ENCODE measurements at regions not wholly inside any gene's neighbourhood (a gene's known extent, or its start where the extent isn't known, plus 50 kb on each side); places are given as distances from the start of the nearest gene placed in this dataset.

GRCh38 chrX:39313146-39313545 lies 511.9 kb downstream of the MID1IP1 start:
- intact Hi-C loops (cut with micrococcal nuclease) (no loop called here), in situ Hi-C loops (cut with MboI) (no loop called here)
- no peak for FAIRE-seq
- Histone ChIP-seq H3K36me3 (ENCODE audit: control insufficient read depth, insufficient read depth, low read length) (no peaks in the 10 kb centered on the region), H3K27ac (ENCODE audit: extremely low read depth, low read depth, low read length) (no peak overlapping the region), H3K9me3 (replicated peaks; ENCODE audit: control insufficient read depth, insufficient read depth, low read depth, low read length) (no peaks in the 10 kb centered on the region), H3K4me1 (replicated peaks in 1 of 2; ENCODE audit: control insufficient read depth in 2 of 2, insufficient read depth in 2 of 2, low read length in 2 of 2) (no peaks in the 10 kb centered on the region; a peak in 1 of 5 replicates), H3K9ac (ENCODE audit: insufficient read depth in 1 of 2, low read depth in 2 of 2, low read length in 2 of 2) (no peak overlapping the region), H3K79me2 (ENCODE audit: control insufficient read depth, insufficient read depth, low read length) (no peaks in the 10 kb centered on the region), H4K20me1 (replicated peaks; ENCODE audit: control insufficient read depth, insufficient read depth, low read length) (no peaks in the 10 kb centered on the region), H3K9me1 (ENCODE audit: control insufficient read depth, insufficient read depth, low read length) (no peaks in the 10 kb centered on the region), H2AFZ (ENCODE audit: low read depth, low read length) (no peak overlapping the region), H3K4me3 (no peak overlapping the region), H3K27me3 (ENCODE audit: control insufficient read depth in 2 of 2, insufficient read depth in 2 of 2, low read length in 2 of 2) (no peaks in the 10 kb centered on the region; a peak in 1 of 5 replicates), H3K4me2 (ENCODE audit: insufficient read depth, low read length) (no peak overlapping the region)
- WGBS (ENCODE audit: insufficient coverage, low coverage, missing lambda C conversion rate), result 0% methylated on average over 1 of the region's 1 CpG
- DNase-seq (ENCODE audit: extremely low read depth in 1 of 4, low spot score in 3 of 4), result no peak
- POLR2A ChIA-PET, result no interaction called here
- BruUV-seq (replicated peaks), result no TSS peak
- no peak for TF ChIP-seq PHF20 (IDR thresholded peaks at IDR 0.05; ENCODE audit: partially characterized antibody)
- no peak for TF ChIP-seq CHAMP1 (IDR thresholded peaks at IDR 0.05)
- no peak for TF ChIP-seq ZNF408 (CRISPR knock-in tag; IDR thresholded peaks at IDR 0.05; ENCODE audit: low read depth)
- TF ChIP-seq RBM22 (IDR thresholded peaks at IDR 0.05; ENCODE audit: low read depth, low read length, poor library complexity, severe bottlenecking), result no peak
- TF ChIP-seq KLF16 (IDR thresholded peaks at IDR 0.05), result no peak
- TF ChIP-seq HSF4 (CRISPR knock-in tag; IDR thresholded peaks at IDR 0.05; ENCODE audit: borderline replicate concordance), result no peak
- no peak for TF ChIP-seq HNRNPLL (IDR thresholded peaks at IDR 0.05; ENCODE audit: low read depth, low read length, poor library complexity, severe bottlenecking)
- TF ChIP-seq HOXB6 (CRISPR knock-in tag; IDR thresholded peaks at IDR 0.05; ENCODE audit: borderline replicate concordance), result no peak
- TF ChIP-seq MCM7 (IDR thresholded peaks at IDR 0.05), result no peak
- no peak for TF ChIP-seq ZKSCAN8 (CRISPR knock-in tag; IDR thresholded peaks at IDR 0.05)
- no peak for TF ChIP-seq ZNF282 (CRISPR knock-in tag; IDR thresholded peaks at IDR 0.05)
- no peak for TF ChIP-seq GABPA (tag; conservative IDR thresholded peaks at IDR 0.05; ENCODE audit: low read depth)
- TF ChIP-seq ZBTB34 (CRISPR knock-in tag; IDR thresholded peaks at IDR 0.05), result no peak
- TF ChIP-seq NR0B1 (IDR thresholded peaks at IDR 0.05; ENCODE audit: partially characterized antibody), result no peak
- TF ChIP-seq JUNB (CRISPR knock-in tag; conservative IDR thresholded peaks at IDR 0.05), result no peak
- TF ChIP-seq COPS2 (conservative IDR thresholded peaks at IDR 0.05), result no peak
- ATAC-seq, result no peak
- CTCF ChIA-PET (ENCODE audit: low intra/inter-chr PET ratio), result no interaction called here
